ENCODE measurements at regions not wholly inside any gene's neighbourhood (a gene's known extent, or its start where the extent isn't known, plus 50 kb on each side); places are given as distances from the start of the nearest gene placed in this dataset.

GRCh38 chr3:4231041-4231440, 72.1 kb upstream of the SETMAR start:
- Histone ChIP-seq H3K27ac (ENCODE audit: low read length, poor library complexity, severe bottlenecking) (no peak overlapping the region), H2AK5ac (ENCODE audit: low read length, severe bottlenecking) (no peak overlapping the region), H3K23ac (ENCODE audit: low read length in 2 of 2) (no peak overlapping the region), H3K79me1 (replicated peaks; ENCODE audit: low read length, poor library complexity, severe bottlenecking) (no peaks in the 10 kb centered on the region), H4K8ac (ENCODE audit: low read length) (no peak overlapping the region), H3K4ac (ENCODE audit: low read depth in 1 of 2, low read length in 2 of 2) (no peak overlapping the region), H3K4me1 (ENCODE audit: control insufficient read depth, insufficient read depth, low read depth, low read length) (no peaks in the 10 kb centered on the region), H2AFZ (ENCODE audit: low read depth, low read length) (no peak overlapping the region), H3K14ac (ENCODE audit: low read length in 2 of 2) (no peak overlapping the region), H3K36me3 (ENCODE audit: control insufficient read depth in 1 of 2, insufficient read depth in 2 of 2, low read depth in 1 of 2, low read length in 2 of 2) (no peaks in the 10 kb centered on the region), H4K91ac (ENCODE audit: low read length) (no peak overlapping the region), H3K18ac (ENCODE audit: low read depth in 1 of 2, low read length in 2 of 2) (no peak overlapping the region), H3K4me3 (ENCODE audit: insufficient read depth in 1 of 2, low read depth in 1 of 2, low read length in 2 of 2) (no peak overlapping the region), H2BK5ac (ENCODE audit: low read depth, low read length, poor library complexity, severe bottlenecking) (no peak overlapping the region), H2BK120ac (ENCODE audit: low read depth, low read length) (no peak overlapping the region), H3K9ac (ENCODE audit: low read length) (no peak overlapping the region), H3K9me3 (ENCODE audit: control insufficient read depth, low read length) (no peaks in the 10 kb centered on the region), H2BK15ac (ENCODE audit: low read depth, poor library complexity, severe bottlenecking) (no peak overlapping the region), H3K27me3 (ENCODE audit: control insufficient read depth in 1 of 2, insufficient read depth in 1 of 2, low read length in 2 of 2) (no peaks in the 10 kb centered on the region), H3K4me2 (ENCODE audit: low read length, poor library complexity, severe bottlenecking) (no peak overlapping the region), H2BK12ac (ENCODE audit: low read length in 2 of 2) (no peak overlapping the region)
- DNase-seq = no peak
- WGBS = 38% methylated on average over 4 of the region's 4 CpGs

GRCh38 chr3:4232798-4233197, 70.4 kb upstream of the SETMAR start:
- H2BK5ac ChIP-seq (ENCODE audit: low read depth, low read length, poor library complexity, severe bottlenecking) = no peak overlapping the region
- H3K4me2 ChIP-seq (ENCODE audit: low read length, poor library complexity, severe bottlenecking) = no peak overlapping the region
- no peak overlapping the region for H3K14ac ChIP-seq (ENCODE audit: low read length in 2 of 2)
- H3K79me1 ChIP-seq (replicated peaks; ENCODE audit: low read length, poor library complexity, severe bottlenecking) = no peaks in the 10 kb centered on the region
- H3K4ac ChIP-seq (ENCODE audit: low read depth in 1 of 2, low read length in 2 of 2) = no peak overlapping the region
- no peaks in the 10 kb centered on the region for H3K4me1 ChIP-seq (ENCODE audit: control insufficient read depth, insufficient read depth, low read depth, low read length)
- H3K27me3 ChIP-seq (ENCODE audit: control insufficient read depth in 1 of 2, insufficient read depth in 1 of 2, low read length in 2 of 2) = no peaks in the 10 kb centered on the region
- no peak overlapping the region for H2BK12ac ChIP-seq (ENCODE audit: low read length in 2 of 2)
- WGBS = 44% methylated on average over 3 of the region's 3 CpGs
- no peak overlapping the region for H3K23ac ChIP-seq (ENCODE audit: low read length in 2 of 2)
- H3K27ac ChIP-seq (ENCODE audit: low read length, poor library complexity, severe bottlenecking) = no peak overlapping the region
- no peak overlapping the region for H2AFZ ChIP-seq (ENCODE audit: low read depth, low read length)
- no peak overlapping the region for H2BK15ac ChIP-seq (ENCODE audit: low read depth, poor library complexity, severe bottlenecking)
- no peak overlapping the region for H3K18ac ChIP-seq (ENCODE audit: low read depth in 1 of 2, low read length in 2 of 2)
- no peak for DNase-seq
- peaks cover 3% of the 10 kb centered on the region for H3K9me3 ChIP-seq (ENCODE audit: control insufficient read depth, low read length)
- H4K91ac ChIP-seq (ENCODE audit: low read length) = no peak overlapping the region
- H2BK120ac ChIP-seq (ENCODE audit: low read depth, low read length) = no peak overlapping the region
- H2AK5ac ChIP-seq (ENCODE audit: low read length, severe bottlenecking) = no peak overlapping the region
- H3K36me3 ChIP-seq (ENCODE audit: control insufficient read depth in 1 of 2, insufficient read depth in 2 of 2, low read depth in 1 of 2, low read length in 2 of 2) = no peaks in the 10 kb centered on the region
- H3K9ac ChIP-seq (ENCODE audit: low read length) = no peak overlapping the region
- no peak overlapping the region for H3K4me3 ChIP-seq (ENCODE audit: insufficient read depth in 1 of 2, low read depth in 1 of 2, low read length in 2 of 2)
- no peak overlapping the region for H4K8ac ChIP-seq (ENCODE audit: low read length)

GRCh38 chr3:4233488-4233887, 69.7 kb upstream of the SETMAR start:
- H3K79me1 ChIP-seq (replicated peaks; ENCODE audit: low read length, poor library complexity, severe bottlenecking) = no peaks in the 10 kb centered on the region
- peaks cover 3% of the 10 kb centered on the region for H3K9me3 ChIP-seq (ENCODE audit: control insufficient read depth, low read length)
- H3K4ac ChIP-seq (ENCODE audit: low read depth in 1 of 2, low read length in 2 of 2) = no peak overlapping the region
- H2AFZ ChIP-seq (ENCODE audit: low read depth, low read length) = no peak overlapping the region
- no peak overlapping the region for H3K4me3 ChIP-seq (ENCODE audit: insufficient read depth in 1 of 2, low read depth in 1 of 2, low read length in 2 of 2)
- no peak overlapping the region for H2BK12ac ChIP-seq (ENCODE audit: low read length in 2 of 2)
- H3K27ac ChIP-seq (ENCODE audit: low read length, poor library complexity, severe bottlenecking) = no peak overlapping the region
- 43% methylated on average over 2 of the region's 2 CpGs for WGBS
- no peaks in the 10 kb centered on the region for H3K4me1 ChIP-seq (ENCODE audit: control insufficient read depth, insufficient read depth, low read depth, low read length)
- no peak overlapping the region for H2BK5ac ChIP-seq (ENCODE audit: low read depth, low read length, poor library complexity, severe bottlenecking)
- no peak overlapping the region for H3K4me2 ChIP-seq (ENCODE audit: low read length, poor library complexity, severe bottlenecking)
- no peak overlapping the region for H2BK120ac ChIP-seq (ENCODE audit: low read depth, low read length)
- no peak overlapping the region for H2BK15ac ChIP-seq (ENCODE audit: low read depth, poor library complexity, severe bottlenecking)
- no peak for DNase-seq
- no peak overlapping the region for H4K8ac ChIP-seq (ENCODE audit: low read length)
- H3K36me3 ChIP-seq (ENCODE audit: control insufficient read depth in 1 of 2, insufficient read depth in 2 of 2, low read depth in 1 of 2, low read length in 2 of 2) = no peaks in the 10 kb centered on the region
- H2AK5ac ChIP-seq (ENCODE audit: low read length, severe bottlenecking) = no peak overlapping the region
- no peak overlapping the region for H3K9ac ChIP-seq (ENCODE audit: low read length)
- no peaks in the 10 kb centered on the region for H3K27me3 ChIP-seq (ENCODE audit: control insufficient read depth in 1 of 2, insufficient read depth in 1 of 2, low read length in 2 of 2)
- H4K91ac ChIP-seq (ENCODE audit: low read length) = no peak overlapping the region
- H3K14ac ChIP-seq (ENCODE audit: low read length in 2 of 2) = no peak overlapping the region
- no peak overlapping the region for H3K18ac ChIP-seq (ENCODE audit: low read depth in 1 of 2, low read length in 2 of 2)
- no peak overlapping the region for H3K23ac ChIP-seq (ENCODE audit: low read length in 2 of 2)

GRCh38 chr3:4234889-4235288, 68.3 kb upstream of the SETMAR start:
- Histone ChIP-seq H3K9ac (ENCODE audit: low read length) (no peak overlapping the region), H3K14ac (ENCODE audit: low read length in 2 of 2) (no peak overlapping the region), H2BK15ac (ENCODE audit: low read depth, poor library complexity, severe bottlenecking) (no peak overlapping the region), H3K4me2 (ENCODE audit: low read length, poor library complexity, severe bottlenecking) (no peak overlapping the region), H3K4me3 (ENCODE audit: insufficient read depth in 1 of 2, low read depth in 1 of 2, low read length in 2 of 2) (no peak overlapping the region), H2AFZ (ENCODE audit: low read depth, low read length) (no peak overlapping the region), H3K4ac (ENCODE audit: low read depth in 1 of 2, low read length in 2 of 2) (no peak overlapping the region), H3K36me3 (ENCODE audit: control insufficient read depth in 1 of 2, insufficient read depth in 2 of 2, low read depth in 1 of 2, low read length in 2 of 2) (no peaks in the 10 kb centered on the region), H3K27ac (ENCODE audit: low read length, poor library complexity, severe bottlenecking) (no peak overlapping the region), H2AK5ac (ENCODE audit: low read length, severe bottlenecking) (no peak overlapping the region), H4K8ac (ENCODE audit: low read length) (no peak overlapping the region), H4K91ac (ENCODE audit: low read length) (no peak overlapping the region), H3K27me3 (ENCODE audit: control insufficient read depth in 1 of 2, insufficient read depth in 1 of 2, low read length in 2 of 2) (no peaks in the 10 kb centered on the region), H3K23ac (ENCODE audit: low read length in 2 of 2) (no peak overlapping the region), H3K18ac (ENCODE audit: low read depth in 1 of 2, low read length in 2 of 2) (no peak overlapping the region), H2BK5ac (ENCODE audit: low read depth, low read length, poor library complexity, severe bottlenecking) (no peak overlapping the region), H2BK12ac (ENCODE audit: low read length in 2 of 2) (no peak overlapping the region), H3K79me1 (replicated peaks; ENCODE audit: low read length, poor library complexity, severe bottlenecking) (no peaks in the 10 kb centered on the region), H2BK120ac (ENCODE audit: low read depth, low read length) (no peak overlapping the region), H3K9me3 (ENCODE audit: control insufficient read depth, low read length) (peaks cover 3% of the 10 kb centered on the region), H3K4me1 (ENCODE audit: control insufficient read depth, insufficient read depth, low read depth, low read length) (no peaks in the 10 kb centered on the region)
- 55% methylated on average over 2 of the region's 2 CpGs for whole genome bisulfite sequencing
- no peak for DNase-seq

Measured in mesenchymal stem cell (in vitro differentiated cells and primary cell).